RPMI8226 (cell line): ENCODE measurements at regions not wholly inside any gene's neighbourhood (a gene's known extent, or its start where the extent isn't known, plus 50 kb on each side); places are given as distances from the start of the nearest gene placed in this dataset.
"Not testable (repeated sequence)": the region's sequence is repeated elsewhere in the genome, so short reads cannot be mapped to it uniquely, and the experiment has no call there.

Experiments used
- DNase-seq: peaks from one replicate; pipeline ENCODE4 v3.0.0-alpha.2; 2015

- no peak for DNase-seq
Observed at GRCh38 chr4:141541851-141542250, 94.5 kb upstream of the IL15 start.

GRCh38 chr4:141543176-141543575 is 93.2 kb upstream of the IL15 start:
- DNase-seq: no peak

DNA sequence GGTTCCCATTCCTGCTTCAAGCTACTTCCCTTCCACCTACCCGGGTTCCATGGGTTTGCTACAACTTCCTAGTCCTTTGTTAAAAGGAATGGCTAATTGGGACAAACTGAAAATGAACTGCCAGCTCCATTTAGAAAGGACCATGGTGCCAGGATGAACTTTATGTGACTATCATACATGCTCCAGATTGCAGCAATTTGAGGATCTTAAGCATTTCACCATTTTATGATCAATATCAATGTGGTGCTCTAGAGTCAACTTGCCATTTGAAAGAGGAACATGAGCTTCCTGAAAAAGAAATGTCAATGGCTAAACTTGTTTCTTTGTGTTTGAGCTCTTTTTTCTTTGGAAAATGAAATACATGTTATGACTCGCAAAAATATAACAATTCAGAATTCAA is 92.7 kb upstream of the IL15 start:
- DNase-seq: no peak

DNA sequence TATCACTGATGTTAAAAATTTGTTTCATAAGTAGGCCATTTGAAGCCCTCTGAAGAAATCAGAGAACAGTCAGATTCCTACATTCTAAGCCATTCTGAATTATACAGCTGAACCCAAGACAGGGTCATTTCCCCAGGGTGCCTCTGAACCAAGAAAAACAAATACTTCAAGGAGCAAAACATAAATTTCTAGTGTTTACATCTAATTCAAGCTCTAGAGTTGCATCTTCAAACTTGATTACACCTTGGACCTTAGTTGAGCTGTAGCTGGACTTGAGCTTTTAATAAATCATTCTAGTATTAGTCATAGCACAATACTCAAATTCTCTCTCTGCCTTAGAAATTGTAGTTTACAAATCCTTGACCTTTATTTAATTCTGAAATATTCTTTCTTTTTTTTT is 87.6 kb upstream of the IL15 start:
- no peak for DNase-seq

DNA sequence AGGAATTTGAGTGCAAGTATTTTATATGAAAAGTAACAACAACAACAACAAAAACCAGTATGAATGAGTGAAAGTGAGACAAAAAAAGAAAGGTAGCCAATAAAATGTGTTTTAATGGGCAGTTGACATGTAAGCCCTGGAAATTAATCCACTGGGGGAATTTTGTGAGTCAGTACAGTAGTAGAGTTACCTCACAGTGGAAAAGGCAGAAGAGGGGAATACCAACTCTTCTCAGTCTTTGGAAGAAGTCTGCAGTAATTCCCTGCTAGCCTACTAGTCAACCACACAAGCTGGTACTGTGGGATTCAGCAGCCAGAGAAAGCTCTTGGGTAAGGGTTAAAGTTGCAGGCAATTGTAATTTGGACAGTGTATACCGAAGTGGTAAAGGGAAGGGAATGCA is 76.3 kb upstream of the IL15 start:
- no peak for DNase-seq

DNA sequence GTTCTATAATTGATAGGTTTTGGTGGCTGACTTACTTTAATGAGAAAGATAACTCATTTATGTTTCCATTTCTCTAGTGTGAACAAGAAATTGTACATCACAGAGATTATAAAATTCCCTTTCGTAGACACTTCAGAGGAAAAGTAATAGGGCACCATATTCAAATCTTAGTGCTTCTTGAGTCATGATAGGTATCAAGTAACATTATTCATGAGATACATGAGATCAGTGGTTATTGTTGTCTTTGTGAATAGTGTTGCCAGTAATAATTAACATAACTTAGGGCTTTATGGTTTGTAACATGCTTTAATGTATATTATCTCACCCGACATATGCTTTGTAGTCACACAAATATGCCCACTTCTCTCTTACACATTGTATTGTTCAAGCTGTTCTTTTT is 73.7 kb upstream of the IL15 start:
- no peak for DNase-seq

GRCh38 chr4:141563723-141564122 is 72.7 kb upstream of the IL15 start:
- no peak for DNase-seq

GRCh38 chr4:141564961-141565360 is 71.4 kb upstream of the IL15 start:
- not testable (repeated sequence) for DNase-seq

- no peak for DNase-seq
Observed at GRCh38 chr4:141565379-141566089, 70.8 kb upstream of the IL15 start.

DNA sequence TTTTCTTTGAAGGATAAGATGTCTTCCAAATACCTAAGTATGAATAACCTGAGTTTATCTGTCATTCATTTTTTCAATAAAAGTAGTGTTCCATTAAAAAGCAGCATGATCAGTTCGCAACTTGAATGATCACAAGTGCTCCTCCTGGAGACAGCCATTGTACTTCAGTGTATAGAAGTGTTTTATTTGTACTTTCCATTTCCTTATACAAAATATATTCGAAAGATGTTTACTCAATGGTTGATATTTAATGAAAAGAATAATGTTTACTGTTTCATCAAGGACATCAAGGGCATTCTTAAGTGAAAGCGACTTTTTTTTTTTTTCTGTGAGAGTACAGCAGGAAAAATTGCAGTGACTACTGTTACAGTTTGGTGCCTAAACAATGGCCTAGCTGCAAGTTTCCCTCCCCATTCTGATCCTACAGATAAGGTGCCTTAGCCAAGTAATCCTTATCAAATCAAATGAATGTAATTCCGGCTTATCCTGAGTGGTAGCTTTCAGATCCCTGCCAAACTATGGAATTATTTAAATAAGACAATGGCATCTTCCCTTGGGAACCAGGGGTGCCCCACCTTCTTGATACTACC is 69.0 kb upstream of the IL15 start:
- DNase-seq: no peak

DNA sequence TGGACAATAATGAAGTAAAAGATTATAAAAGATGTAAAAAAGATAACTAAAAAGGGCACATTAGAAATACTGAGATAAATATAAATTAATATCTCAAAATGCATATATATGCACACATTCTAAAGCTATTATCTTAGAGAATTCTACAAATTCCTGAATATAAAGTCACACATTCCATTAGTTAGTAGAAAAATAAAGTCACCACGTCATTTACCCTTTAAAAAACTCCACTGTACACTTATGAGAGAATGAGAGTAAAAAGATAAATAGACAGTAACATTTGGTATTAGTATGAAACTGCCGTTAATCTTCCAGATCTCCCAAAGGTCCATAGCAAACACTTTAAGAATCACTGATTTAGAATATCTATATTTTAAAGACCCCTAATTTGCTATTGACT is 67.2 kb upstream of the IL15 start:
- no peak for DNase-seq

DNA sequence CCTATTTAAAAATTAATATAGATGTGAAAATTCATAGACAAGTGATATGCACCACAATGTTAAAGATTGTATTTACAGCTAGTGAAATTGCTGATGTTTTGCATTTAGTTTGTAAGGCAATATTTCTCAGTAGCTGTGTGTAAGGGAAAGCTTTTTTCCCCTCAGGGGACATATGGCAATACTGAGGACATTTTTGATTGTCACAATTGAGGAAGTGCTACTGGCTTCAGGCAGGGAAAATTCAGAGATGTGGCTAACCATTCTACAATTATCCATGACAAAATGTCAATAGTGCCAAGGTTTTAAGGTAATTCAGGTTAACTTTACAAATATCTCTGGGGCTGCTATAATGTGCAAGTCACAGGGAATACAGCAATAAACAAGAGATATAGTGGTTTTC is 66.1 kb upstream of the IL15 start:
- DNase-seq: no peak

- no peak for DNase-seq
Observed at GRCh38 chr4:141571362-141571761, 65.0 kb upstream of the IL15 start.

- DNase-seq: no peak
Observed at GRCh38 chr4:141571793-141572192, 64.6 kb upstream of the IL15 start.

- no peak for DNase-seq
Observed at GRCh38 chr4:141573678-141574077, 62.7 kb upstream of the IL15 start.

DNA sequence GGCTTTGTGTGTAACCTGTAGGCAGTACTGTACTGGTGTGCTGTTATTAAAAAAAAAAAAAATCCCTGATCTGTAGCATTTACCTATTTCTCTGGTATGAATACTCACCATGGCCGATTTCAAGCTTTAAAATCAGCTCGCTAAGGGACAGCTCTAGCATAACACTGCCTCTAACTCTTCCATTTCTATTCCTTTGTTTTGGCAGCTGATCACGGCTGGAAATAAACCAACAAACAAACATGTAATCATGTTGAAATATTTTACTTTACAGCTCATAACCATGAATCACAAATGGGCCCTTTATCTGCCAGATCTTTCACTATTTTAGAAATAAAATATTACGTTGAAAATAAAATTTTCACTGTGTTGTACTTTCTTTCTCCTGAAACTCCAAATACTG is 60.5 kb upstream of the IL15 start:
- DNase-seq: no peak

DNA sequence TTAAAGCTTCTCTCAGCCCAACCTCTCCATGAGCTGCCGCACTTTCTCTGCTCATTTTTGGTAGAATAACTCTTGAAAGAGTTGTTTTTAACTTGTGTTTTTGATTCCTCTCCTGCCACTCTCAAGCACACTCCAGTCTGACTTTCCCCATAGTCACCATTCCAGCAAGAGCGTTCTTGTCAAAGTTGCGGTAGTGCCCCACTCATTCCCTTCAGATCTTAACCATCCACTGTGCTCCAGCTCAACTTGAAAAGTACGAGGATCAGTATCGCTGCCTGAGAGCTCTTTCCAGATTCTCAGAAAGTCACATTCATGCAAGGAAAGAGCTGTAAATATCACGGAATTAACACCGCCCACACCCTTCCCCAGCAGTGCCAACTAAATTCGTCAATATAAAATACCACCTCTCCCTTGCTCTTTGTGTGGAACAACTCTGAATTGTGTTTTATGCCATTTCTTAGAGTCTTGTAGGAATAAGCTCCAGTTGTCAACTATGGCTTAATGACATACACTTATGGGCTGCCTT is 59.7 kb upstream of the IL15 start:
- DNase-seq: no peak

- DNase-seq: no peak
Observed at GRCh38 chr4:141578451-141578850, 57.9 kb upstream of the IL15 start.

GRCh38 chr4:141580523-141580922 is 55.9 kb upstream of the IL15 start:
- DNase-seq: no peak
